ENCODE measurements at regions not wholly inside any gene's neighbourhood (a gene's known extent, or its start where the extent isn't known, plus 50 kb on each side); places are given as distances from the start of the nearest gene placed in this dataset.

GRCh38 chr13:108495646-108496361 lies 133.6 kb upstream of the MYO16 start:
- no peak for DNase-seq (ENCODE audit: unreplicated experiment)
- ChIA-PET CTCF (interaction anchor here (0.7 kb wide), 1 partner anchor 1586 kb away, joined by 3 read pairs; no protein-coding TSS in a partner anchor), POLR2A (no interaction called here)
- intact Hi-C loops (cut with micrococcal nuclease): no loop called here
- H3K36me3 Mint-ChIP-seq (ENCODE audit: insufficient read depth, unreplicated experiment): no peaks in the 10 kb centered on the region
- H3K9me3 Mint-ChIP-seq (ENCODE audit: unreplicated experiment): no peaks in the 10 kb centered on the region
- TF ChIP-seq, protein P1, sequence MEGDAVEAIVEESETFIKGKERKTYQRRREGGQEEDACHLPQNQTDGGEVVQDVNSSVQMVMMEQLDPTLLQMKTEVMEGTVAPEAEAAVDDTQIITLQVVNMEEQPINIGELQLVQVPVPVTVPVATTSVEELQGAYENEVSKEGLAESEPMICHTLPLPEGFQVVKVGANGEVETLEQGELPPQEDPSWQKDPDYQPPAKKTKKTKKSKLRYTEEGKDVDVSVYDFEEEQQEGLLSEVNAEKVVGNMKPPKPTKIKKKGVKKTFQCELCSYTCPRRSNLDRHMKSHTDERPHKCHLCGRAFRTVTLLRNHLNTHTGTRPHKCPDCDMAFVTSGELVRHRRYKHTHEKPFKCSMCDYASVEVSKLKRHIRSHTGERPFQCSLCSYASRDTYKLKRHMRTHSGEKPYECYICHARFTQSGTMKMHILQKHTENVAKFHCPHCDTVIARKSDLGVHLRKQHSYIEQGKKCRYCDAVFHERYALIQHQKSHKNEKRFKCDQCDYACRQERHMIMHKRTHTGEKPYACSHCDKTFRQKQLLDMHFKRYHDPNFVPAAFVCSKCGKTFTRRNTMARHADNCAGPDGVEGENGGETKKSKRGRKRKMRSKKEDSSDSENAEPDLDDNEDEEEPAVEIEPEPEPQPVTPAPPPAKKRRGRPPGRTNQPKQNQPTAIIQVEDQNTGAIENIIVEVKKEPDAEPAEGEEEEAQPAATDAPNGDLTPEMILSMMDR (IDR thresholded peaks at IDR 0.05; ENCODE audit: unreplicated experiment): no peak
- H3K27ac Mint-ChIP-seq (ENCODE audit: low read depth, unreplicated experiment): no peak overlapping the region
- BruUV-seq (replicated peaks): no TSS peak
- H3K4me3 Mint-ChIP-seq (ENCODE audit: unreplicated experiment): no peak overlapping the region
- H3K27me3 Mint-ChIP-seq (ENCODE audit: insufficient read depth, unreplicated experiment): peaks cover 38% of the 10 kb centered on the region
- H3K4me1 Mint-ChIP-seq (ENCODE audit: insufficient read depth, unreplicated experiment): peaks cover 6% of the 10 kb centered on the region

- H3K27ac Mint-ChIP-seq (ENCODE audit: low read depth, unreplicated experiment): no peak overlapping the region
- no peak for DNase-seq (ENCODE audit: unreplicated experiment)
- H3K9me3 Mint-ChIP-seq (ENCODE audit: unreplicated experiment): no peaks in the 10 kb centered on the region
- TF ChIP-seq, protein P1 (IDR thresholded peaks at IDR 0.05; ENCODE audit: unreplicated experiment): no peak
- no peaks in the 10 kb centered on the region for H3K36me3 Mint-ChIP-seq (ENCODE audit: insufficient read depth, unreplicated experiment)
- H3K27me3 Mint-ChIP-seq (ENCODE audit: insufficient read depth, unreplicated experiment): peaks cover 38% of the 10 kb centered on the region
- POLR2A ChIA-PET: no interaction called here
- CTCF ChIA-PET: no interaction called here
- H3K4me3 Mint-ChIP-seq (ENCODE audit: unreplicated experiment): no peak overlapping the region
- intact Hi-C loops (cut with micrococcal nuclease): no loop called here
- peaks cover 6% of the 10 kb centered on the region for H3K4me1 Mint-ChIP-seq (ENCODE audit: insufficient read depth, unreplicated experiment)
- BruUV-seq (replicated peaks): no TSS peak
These were observed 132.8 kb upstream of the MYO16 start for GRCh38 chr13:108496362-108497210.

DNA sequence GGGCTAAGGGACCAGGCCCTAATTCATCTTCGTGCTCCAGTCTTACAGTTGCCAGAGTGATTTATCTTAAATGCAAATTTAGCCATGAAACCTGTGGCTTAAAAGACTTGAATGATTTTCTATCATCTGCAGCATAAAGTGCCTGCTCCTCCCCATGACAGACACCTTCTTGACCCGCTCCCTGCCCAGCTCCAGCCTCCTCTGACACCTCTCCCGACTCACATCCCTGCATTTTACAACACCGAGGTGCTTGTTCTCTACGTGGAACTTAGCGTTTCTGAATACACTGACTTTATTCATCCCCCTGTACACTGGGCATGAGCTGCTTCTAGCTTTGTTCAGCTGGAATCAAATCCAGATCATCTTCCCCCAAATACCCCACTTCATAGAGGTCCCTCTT lies 128.7 kb upstream of the MYO16 start:
- DNase-seq (ENCODE audit: unreplicated experiment): no peak
- BruUV-seq (replicated peaks): no TSS peak
- intact Hi-C loops (cut with micrococcal nuclease): no loop called here
- Mint-ChIP-seq H3K9me3 (ENCODE audit: unreplicated experiment) (no peaks in the 10 kb centered on the region), H3K27me3 (ENCODE audit: insufficient read depth, unreplicated experiment) (peaks cover 39% of the 10 kb centered on the region), H3K4me3 (ENCODE audit: unreplicated experiment) (no peak overlapping the region), H3K27ac (ENCODE audit: low read depth, unreplicated experiment) (peak overlapping the region; percentile 8), H3K36me3 (ENCODE audit: insufficient read depth, unreplicated experiment) (no peaks in the 10 kb centered on the region), H3K4me1 (ENCODE audit: insufficient read depth, unreplicated experiment) (no peaks in the 10 kb centered on the region)
- ChIA-PET CTCF (no interaction called here), POLR2A (no interaction called here)
- TF ChIP-seq, protein P1 (IDR thresholded peaks at IDR 0.05; ENCODE audit: unreplicated experiment): no peak

DNA sequence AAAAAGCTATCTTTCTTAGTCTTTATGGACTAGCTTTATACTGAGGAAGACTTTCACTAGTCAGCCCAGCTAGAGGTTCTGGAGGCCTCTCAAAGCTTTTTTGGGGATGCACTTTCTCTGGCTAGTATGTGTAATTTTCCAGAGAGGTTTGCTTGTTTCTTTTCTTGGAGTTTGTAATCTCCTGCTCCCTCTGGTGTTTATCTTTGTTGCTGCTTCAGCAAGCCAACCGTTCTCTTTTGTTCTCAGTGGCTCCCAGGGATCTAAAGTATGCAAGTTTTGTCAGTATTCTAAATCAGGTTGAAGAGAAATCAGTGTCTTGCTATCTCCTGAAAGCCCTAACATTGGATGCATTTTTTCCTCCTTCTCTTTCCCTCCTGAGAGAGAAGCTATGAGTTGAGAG lies 121.1 kb upstream of the MYO16 start:
- TF ChIP-seq, protein P1 (IDR thresholded peaks at IDR 0.05; ENCODE audit: unreplicated experiment): peak; percentile 70
- Mint-ChIP-seq H3K27ac (ENCODE audit: low read depth, unreplicated experiment) (no peak overlapping the region), H3K27me3 (ENCODE audit: insufficient read depth, unreplicated experiment) (peaks cover 48% of the 10 kb centered on the region), H3K4me1 (ENCODE audit: insufficient read depth, unreplicated experiment) (no peaks in the 10 kb centered on the region), H3K4me3 (ENCODE audit: unreplicated experiment) (no peak overlapping the region), H3K36me3 (ENCODE audit: insufficient read depth, unreplicated experiment) (no peaks in the 10 kb centered on the region), H3K9me3 (ENCODE audit: unreplicated experiment) (no peaks in the 10 kb centered on the region)
- POLR2A ChIA-PET: interaction anchor here (0.6 to 0.7 kb wide), 4 partner anchors 17 to 1379 kb away, joined by 3 to 4 read pairs (median 4); no protein-coding TSS in a partner anchor
- CTCF ChIA-PET: interaction anchor here (0.6 to 3.6 kb wide), 45 partner anchors 9 to 1298 kb away, joined by 3 to 55 read pairs (median 5); no protein-coding TSS in a partner anchor
- BruUV-seq (replicated peaks): no TSS peak
- intact Hi-C loops (cut with micrococcal nuclease): loop anchor here (5.0 kb wide), 4 partner anchors 166 to 389 kb away; no protein-coding TSS in a partner anchor
- peak; percentile 29 for DNase-seq (ENCODE audit: unreplicated experiment)
